B cell (primary cell): ENCODE measurements at regions not wholly inside any gene's neighbourhood (a gene's known extent, or its start where the extent isn't known, plus 50 kb on each side); places are given as distances from the start of the nearest gene placed in this dataset.

Experiments used
- ATAC-seq: fragments of 200-7000 bp; cut with Tn5 transposase; one replicate; pipeline ENCODE4 v1.10.0; 2021; ENCODE audit warnings: low read depth, mild to moderate bottlenecking, moderate number of reproducible peaks, moderate library complexity
- CTCF ChIA-PET: fragments of 350-600 bp; sonication (Branson Sonifier 250); formaldehyde crosslinking; loops from one replicate; lab custom pipeline; 2021; ENCODE audit warnings: antibody characterized with exemption, inconsistent platforms; lab: Charles Lee
- POLR2A ChIA-PET: fragments of 350-600 bp; sonication (Branson Sonifier 250); formaldehyde crosslinking; loops from one replicate; lab custom pipeline; 2021; ENCODE audit warnings: antibody characterized with exemption; lab: Charles Lee
- DNase-seq: peaks from one replicate; pipeline ENCODE4 v3.0.0; 2013
- H2AFZ ChIP-seq: 2 replicates; pipeline ENCODE4 v1.6.1; 2012; ENCODE audit warnings: mild to moderate bottlenecking, low read depth, low read length; ENCODE audit not compliant: insufficient read depth, poor library complexity, severe bottlenecking
- H3K27ac ChIP-seq, 2 donors: 1 replicate in 1 of 2; 2 replicates in 1 of 2; pipeline ENCODE4 v1.5.1; 2012 to 2013; ENCODE audit warnings: low read length in 2 of 2, mild to moderate bottlenecking in 2 of 2, moderate library complexity in 1 of 2
- H3K27me3 ChIP-seq, 4 experiments: fragments of 200-600 bp in 1 of 4; sonication (generic) in 1 of 4; replicated peaks in 1 of 4; 1 replicate in 2 of 4; 2 replicates in 2 of 4; pipeline versions ENCODE4 v1.6.1 to v1.7.0; 2013 to 2016; ENCODE audit warnings: low read length in 3 of 4, mild to moderate bottlenecking in 2 of 4, mixed read lengths in 1 of 4, moderate library complexity in 1 of 4; ENCODE audit not compliant: insufficient read depth in 4 of 4, control insufficient read depth in 3 of 4; ENCODE audit errors: control extremely low read depth in 1 of 4
- H3K36me3 ChIP-seq, 2 experiments: replicated peaks in 1 of 2; 1 replicate in 1 of 2; 2 replicates in 1 of 2; pipeline versions ENCODE4 v1.6.1 to v1.7.1; 2013; ENCODE audit warnings: low read length in 1 of 2; ENCODE audit not compliant: insufficient read depth in 2 of 2, control insufficient read depth in 1 of 2; ENCODE audit errors: control extremely low read depth in 1 of 2, extremely low read depth in 1 of 2
- H3K4me1 ChIP-seq, 2 donors: fragments of 200-600 bp in 1 of 2; sonication (generic) in 1 of 2; 1 replicate in 1 of 2; 2 replicates in 1 of 2; pipeline versions ENCODE4 v1.5.1 to v1.6.1; 2013 to 2017; ENCODE audit warnings: low read length in 2 of 2; ENCODE audit not compliant: control insufficient read depth in 2 of 2, insufficient read depth in 2 of 2
- H3K4me2 ChIP-seq: replicated peaks from 2 replicates; pipeline ENCODE3; 2012; ENCODE audit warnings: mild to moderate bottlenecking, low read depth, low read length; ENCODE audit not compliant: poor library complexity, severe bottlenecking
- H3K4me3 ChIP-seq, 5 experiments: fragments of 200-600 bp in 1 of 5; sonication (generic) in 1 of 5; 1 replicate in 3 of 5; 2 replicates in 2 of 5; pipeline versions ENCODE4 v1.5.1 to v1.7.0; 2011 to 2016; ENCODE audit warnings: low read length in 4 of 5, mild to moderate bottlenecking in 4 of 5, low read depth in 2 of 5, control low read depth in 1 of 5, moderate library complexity in 1 of 5; ENCODE audit not compliant: insufficient read depth in 1 of 5; ENCODE audit errors: control extremely low read depth in 1 of 5, extremely low read depth in 1 of 5
- H3K79me2 ChIP-seq: fragments of 200-600 bp; sonication (generic); one replicate; pipeline ENCODE4 v1.6.0; 2016; ENCODE audit warnings: low read length; ENCODE audit not compliant: control insufficient read depth, insufficient read depth
- H3K9ac ChIP-seq: fragments of 200-600 bp; sonication (generic); 2 replicates; pipeline ENCODE4 v1.6.1; 2017; ENCODE audit warnings: mild to moderate bottlenecking, low read length, moderate library complexity
- H3K9me3 ChIP-seq, 3 donors: one replicate each; pipeline versions ENCODE4 v1.6.1 to v1.7.1; 2013; ENCODE audit warnings: low read length in 2 of 3; ENCODE audit not compliant: control insufficient read depth in 2 of 3, insufficient read depth in 1 of 3; ENCODE audit errors: control extremely low read depth in 1 of 3
- H4K20me1 ChIP-seq: 2 replicates; pipeline ENCODE4 v1.6.0; 2012; ENCODE audit warnings: mild to moderate bottlenecking, low read length; ENCODE audit not compliant: insufficient read depth, control insufficient read depth, poor library complexity, severe bottlenecking
- H3K27ac Mint-ChIP-seq: one replicate; pipeline ENCODE4 v1.8.0; 2021; ENCODE audit warnings: mixed read lengths
- H3K27me3 Mint-ChIP-seq: one replicate; pipeline ENCODE4 v1.8.0; 2021; ENCODE audit warnings: mixed read lengths
- H3K4me1 Mint-ChIP-seq: one replicate; pipeline ENCODE4 v1.8.0; 2021; ENCODE audit warnings: mixed read lengths
- H3K4me3 Mint-ChIP-seq: one replicate; pipeline ENCODE4 v1.8.0; 2021; ENCODE audit warnings: mixed read lengths
- H3K9me3 Mint-ChIP-seq: one replicate; pipeline ENCODE4 v1.8.0; 2022; ENCODE audit warnings: mixed read lengths; ENCODE audit not compliant: insufficient read depth
- EZH2 ChIP-seq: IDR thresholded peaks from 2 replicates; pipeline ENCODE4 v1.6.1; 2012; ENCODE audit warnings: borderline replicate concordance, low read depth, mild to moderate bottlenecking, moderate library complexity, low read length; ENCODE audit not compliant: insufficient read depth, poor library complexity, severe bottlenecking
- WGBS: methylation state at CpG from one replicate; pipeline ENCODE4 v1.1.5; 2013; ENCODE audit warnings: missing lambda C conversion rate; ENCODE audit not compliant: insufficient coverage; 5-methylcytosine and 5-hydroxymethylcytosine counted together
- intact Hi-C: fragments of 100-400 bp; cut with micrococcal nuclease; formaldehyde crosslinking; loops from one replicate; pipeline ENCODE4 v1.10.0; 2022
- TF ChIP-seq, protein P1 (sequence below): fragments of 200-600 bp; IDR thresholded peaks from one replicate; pipeline ENCODE4 v1.8.0; 2022; ENCODE audit warnings: antibody characterized with exemption, mild to moderate bottlenecking

DNA sequence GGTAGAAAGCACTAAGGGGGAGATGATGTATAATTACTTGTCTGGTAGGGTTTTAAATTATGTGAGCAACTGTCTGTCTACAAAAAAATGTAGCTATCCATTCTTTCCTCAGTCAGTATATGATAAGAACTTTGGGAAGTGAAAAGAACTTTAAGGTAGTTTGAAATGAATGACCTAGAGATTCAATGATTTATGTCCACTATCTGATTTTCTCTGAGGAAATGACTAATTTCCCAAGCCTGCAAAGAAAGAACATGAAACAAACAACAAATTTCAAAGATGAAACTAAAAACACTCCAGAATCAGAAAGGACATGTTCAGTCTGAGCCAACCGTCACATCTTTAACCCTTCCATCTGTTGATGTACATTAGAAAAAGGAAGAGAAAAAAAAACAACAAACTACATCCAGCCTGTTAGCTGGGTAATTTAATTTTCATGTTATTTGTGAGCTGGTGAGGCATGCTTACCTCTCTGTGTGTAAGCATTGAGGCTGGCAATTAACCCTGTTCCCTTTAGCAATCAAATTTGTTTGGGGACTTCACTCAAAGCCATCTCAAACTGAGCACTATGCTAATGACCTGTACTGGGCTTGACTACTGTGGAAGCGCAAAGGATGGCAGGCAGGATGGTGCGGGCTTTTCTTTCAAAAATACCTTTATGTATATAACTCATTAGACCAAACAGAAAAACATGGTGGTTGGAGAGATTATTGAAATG lies 220.1 kb downstream of the TUSC7 start:
- peak overlapping the region; percentile 18 for H3K4me3 Mint-ChIP-seq

DNA sequence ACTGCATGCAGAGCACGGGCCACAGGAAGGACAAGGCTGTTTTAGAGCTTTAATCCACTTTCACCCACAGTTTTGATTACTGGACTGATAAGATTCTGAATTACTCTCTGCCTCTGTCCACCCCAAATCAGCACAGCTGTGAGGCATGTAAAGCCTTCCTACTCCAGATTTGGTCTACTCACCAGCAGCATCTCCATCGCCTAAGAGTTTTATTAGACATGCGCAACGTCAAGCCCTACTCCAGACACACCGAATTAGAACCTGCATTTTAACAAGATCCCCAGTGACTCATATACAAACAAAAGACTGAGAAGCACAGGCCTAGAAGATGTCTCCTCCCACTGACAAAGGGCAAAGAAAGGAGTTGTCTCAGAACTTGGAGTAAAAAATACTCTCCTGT lies 221.2 kb downstream of the TUSC7 start:
- POLR2A ChIA-PET: no interaction called here
- Histone ChIP-seq H3K9ac (no peak overlapping the region), H3K79me2 (no peaks in the 10 kb centered on the region), H3K27ac (no peak overlapping the region), H3K4me3 (no peak overlapping the region), H3K9me3 (peaks cover 0 to 11% (median 0%) of the 10 kb centered on the region in 3 donors), H3K27me3 (no peaks in the 10 kb centered on the region), H4K20me1 (no peaks in the 10 kb centered on the region), H2AFZ (no peak overlapping the region), H3K36me3 (no peaks in the 10 kb centered on the region), H3K4me1 (no peaks in the 10 kb centered on the region), H3K4me2 (no peak overlapping the region)
- peaks cover 4% of the 10 kb centered on the region for H3K27me3 Mint-ChIP-seq
- TF ChIP-seq, protein P1, sequence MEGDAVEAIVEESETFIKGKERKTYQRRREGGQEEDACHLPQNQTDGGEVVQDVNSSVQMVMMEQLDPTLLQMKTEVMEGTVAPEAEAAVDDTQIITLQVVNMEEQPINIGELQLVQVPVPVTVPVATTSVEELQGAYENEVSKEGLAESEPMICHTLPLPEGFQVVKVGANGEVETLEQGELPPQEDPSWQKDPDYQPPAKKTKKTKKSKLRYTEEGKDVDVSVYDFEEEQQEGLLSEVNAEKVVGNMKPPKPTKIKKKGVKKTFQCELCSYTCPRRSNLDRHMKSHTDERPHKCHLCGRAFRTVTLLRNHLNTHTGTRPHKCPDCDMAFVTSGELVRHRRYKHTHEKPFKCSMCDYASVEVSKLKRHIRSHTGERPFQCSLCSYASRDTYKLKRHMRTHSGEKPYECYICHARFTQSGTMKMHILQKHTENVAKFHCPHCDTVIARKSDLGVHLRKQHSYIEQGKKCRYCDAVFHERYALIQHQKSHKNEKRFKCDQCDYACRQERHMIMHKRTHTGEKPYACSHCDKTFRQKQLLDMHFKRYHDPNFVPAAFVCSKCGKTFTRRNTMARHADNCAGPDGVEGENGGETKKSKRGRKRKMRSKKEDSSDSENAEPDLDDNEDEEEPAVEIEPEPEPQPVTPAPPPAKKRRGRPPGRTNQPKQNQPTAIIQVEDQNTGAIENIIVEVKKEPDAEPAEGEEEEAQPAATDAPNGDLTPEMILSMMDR: no peak
- no peak for TF ChIP-seq EZH2
- no peak for ATAC-seq
- H3K27ac Mint-ChIP-seq: no peak overlapping the region
- no peak for DNase-seq
- WGBS: 67% methylated on average over 3 of the region's 5 CpGs
- H3K9me3 Mint-ChIP-seq: no peaks in the 10 kb centered on the region
- CTCF ChIA-PET: no interaction called here
- intact Hi-C loops: no loop called here
- H3K4me3 Mint-ChIP-seq: no peak overlapping the region
- H3K4me1 Mint-ChIP-seq: peaks cover 17% of the 10 kb centered on the region

More for the DNA sequence above, 220.1 kb downstream of the TUSC7 start:
- TF ChIP-seq, protein P1: no peak
- TF ChIP-seq EZH2: no peak
- ATAC-seq: no peak
- H3K27me3 ChIP-seq: no peaks in the 10 kb centered on the region
- H2AFZ ChIP-seq: no peak overlapping the region
- H3K4me2 ChIP-seq: no peak overlapping the region
- no CpG with 5 or more reads among the region's 3 CpGs for WGBS
- H3K9ac ChIP-seq: no peak overlapping the region
- Mint-ChIP-seq H3K4me1 (peaks cover 17% of the 10 kb centered on the region), H3K27ac (no peak overlapping the region), H3K9me3 (peaks cover 4% of the 10 kb centered on the region), H3K27me3 (no peaks in the 10 kb centered on the region)
- intact Hi-C loops: no loop called here
- no peak for DNase-seq
- ChIA-PET POLR2A (no interaction called here), CTCF (no interaction called here)
- H3K4me1 ChIP-seq: no peaks in the 10 kb centered on the region
- no peak overlapping the region for H3K27ac ChIP-seq
- H3K4me3 ChIP-seq: no peak overlapping the region
- no peaks in the 10 kb centered on the region for H4K20me1 ChIP-seq
- peaks cover 0 to 14% (median 0%) of the 10 kb centered on the region in 3 donors for H3K9me3 ChIP-seq
- H3K36me3 ChIP-seq: no peaks in the 10 kb centered on the region
- H3K79me2 ChIP-seq: no peaks in the 10 kb centered on the region
